Liver (tissue), 3 donors: ENCODE measurements at regions not wholly inside any gene's neighbourhood (a gene's known extent, or its start where the extent isn't known, plus 50 kb on each side); places are given as distances from the start of the nearest gene placed in this dataset.

Experiments
- ATF3 ChIP-seq: IDR thresholded peaks from 2 replicates; pipeline ENCODE4 v1.6.1; 2016; ENCODE audit warnings: antibody characterized with exemption
- CTCF ChIP-seq: fragments of 150-350 bp; IDR thresholded peaks from 2 replicates; pipeline ENCODE4 v1.5.1; 2017; ENCODE audit warnings: improper control_type of control experiment, low read depth, low read length; ENCODE audit not compliant: missing input control
- GABPA ChIP-seq, 2 donors: IDR thresholded peaks in 1 of 2; conservative IDR thresholded peaks in 1 of 2; 2 replicates each; pipeline ENCODE4 v1.6.1; 2016; ENCODE audit warnings: antibody characterized with exemption in 2 of 2, mild to moderate bottlenecking in 1 of 2, moderate library complexity in 1 of 2
- HNF4A ChIP-seq, 2 donors: conservative IDR thresholded peaks; 2 replicates each; pipeline ENCODE4 v1.6.1; 2016; ENCODE audit warnings: antibody characterized with exemption in 2 of 2, mild to moderate bottlenecking in 2 of 2
- MAX ChIP-seq: IDR thresholded peaks from 2 replicates; pipeline ENCODE4 v1.6.1; 2016; ENCODE audit warnings: antibody characterized with exemption
- RAD21 ChIP-seq, 2 donors: IDR thresholded peaks; 2 replicates each; pipeline ENCODE4 v1.6.1; 2016; ENCODE audit warnings: antibody characterized with exemption in 2 of 2, mild to moderate bottlenecking in 2 of 2
- REST ChIP-seq: IDR thresholded peaks from 2 replicates; pipeline ENCODE4 v1.6.1; 2016; ENCODE audit warnings: antibody characterized with exemption, mild to moderate bottlenecking
- SP1 ChIP-seq: IDR thresholded peaks from 2 replicates; pipeline ENCODE4 v1.6.1; 2018; ENCODE audit warnings: antibody characterized with exemption, mild to moderate bottlenecking
- TAF1 ChIP-seq: conservative IDR thresholded peaks from 2 replicates; pipeline ENCODE4 v1.6.1; 2016; ENCODE audit warnings: antibody characterized with exemption, mild to moderate bottlenecking
- YY1 ChIP-seq: IDR thresholded peaks from 2 replicates; pipeline ENCODE4 v1.6.1; 2016; ENCODE audit warnings: antibody characterized with exemption, mild to moderate bottlenecking
- donor health status: healthy.
- donor health status: healthy.

GRCh38 chrX:146973283-146973682, 158.7 kb upstream of the CXorf51A start:
- TF ChIP-seq CTCF, result no peak
- TF ChIP-seq YY1, result no peak
- TF ChIP-seq TAF1, result no peak
- TF ChIP-seq GABPA (IDR thresholded peaks at IDR 0.05 in 1 of 2, conservative IDR thresholded peaks at IDR 0.05 in 1 of 2), result no peak
- TF ChIP-seq RAD21 (IDR thresholded peaks at IDR 0.05), result no peak
- no peak for TF ChIP-seq MAX
- no peak for TF ChIP-seq REST
- TF ChIP-seq ATF3, result no peak
- TF ChIP-seq HNF4A (conservative IDR thresholded peaks at IDR 0.05), result no peak
- no peak for TF ChIP-seq SP1
